IPS-15b (cell line): ENCODE measurements at regions not wholly inside any gene's neighbourhood (a gene's known extent, or its start where the extent isn't known, plus 50 kb on each side); places are given as distances from the start of the nearest gene placed in this dataset.

Source experiments
- H3K27me3 ChIP-seq: one replicate; pipeline ENCODE4 v1.6.1; 2013; ENCODE audit warnings: low read length; ENCODE audit not compliant: control insufficient read depth, insufficient read depth
- H3K36me3 ChIP-seq: one replicate; pipeline ENCODE4 v1.6.1; 2013; ENCODE audit warnings: low read length; ENCODE audit not compliant: control insufficient read depth, insufficient read depth
- H3K4me1 ChIP-seq: one replicate; pipeline ENCODE4 v1.6.1; 2013; ENCODE audit warnings: mild to moderate bottlenecking, low read length; ENCODE audit not compliant: control insufficient read depth, insufficient read depth
- H3K4me3 ChIP-seq: one replicate; pipeline ENCODE4 v1.5.1; 2013; ENCODE audit warnings: low read depth, low read length
- H3K9ac ChIP-seq: one replicate; pipeline ENCODE4 v1.6.1; 2013; ENCODE audit warnings: low read depth, mild to moderate bottlenecking, low read length
- H3K9me3 ChIP-seq: one replicate; pipeline ENCODE4 v1.6.1; 2013; ENCODE audit warnings: mild to moderate bottlenecking, low read length; ENCODE audit not compliant: control insufficient read depth, insufficient read depth

- no peaks in the 10 kb centered on the region for H3K36me3 ChIP-seq
- no peak overlapping the region for H3K4me3 ChIP-seq
- no peaks in the 10 kb centered on the region for H3K9me3 ChIP-seq
- H3K9ac ChIP-seq: no peak overlapping the region
- no peaks in the 10 kb centered on the region for H3K4me1 ChIP-seq
- H3K27me3 ChIP-seq: no peaks in the 10 kb centered on the region
These were observed 406.2 kb downstream of the KLF5 start for GRCh38 chr13:73464758-73465616.

DNA sequence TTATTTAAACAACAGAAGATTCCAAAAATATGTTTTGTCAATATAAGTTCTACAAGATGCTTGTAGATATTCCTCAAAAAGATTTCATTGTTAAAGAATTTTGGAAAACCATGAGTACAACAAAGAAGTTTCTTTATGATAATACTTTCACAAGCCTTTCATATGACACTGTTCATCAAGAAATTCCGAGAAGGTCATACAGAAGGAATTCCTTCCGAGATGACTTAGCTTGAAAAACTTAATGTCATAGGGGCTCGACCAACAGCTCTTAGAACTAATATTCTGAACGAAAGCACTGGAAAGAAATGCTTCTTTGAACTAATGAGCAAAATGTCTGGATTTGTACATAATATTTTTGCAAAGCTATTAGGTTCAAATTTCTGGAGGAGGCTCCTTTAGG lies 403.4 kb downstream of the KLF5 start:
- no peak overlapping the region for H3K4me3 ChIP-seq
- no peaks in the 10 kb centered on the region for H3K27me3 ChIP-seq
- H3K9me3 ChIP-seq: no peaks in the 10 kb centered on the region
- no peaks in the 10 kb centered on the region for H3K4me1 ChIP-seq
- H3K36me3 ChIP-seq: no peaks in the 10 kb centered on the region
- no peak overlapping the region for H3K9ac ChIP-seq

GRCh38 chr13:73451221-73452029 lies 392.6 kb downstream of the KLF5 start:
- no peaks in the 10 kb centered on the region for H3K36me3 ChIP-seq
- H3K27me3 ChIP-seq: no peaks in the 10 kb centered on the region
- no peaks in the 10 kb centered on the region for H3K4me1 ChIP-seq
- no peaks in the 10 kb centered on the region for H3K9me3 ChIP-seq
- no peak overlapping the region for H3K9ac ChIP-seq
- no peak overlapping the region for H3K4me3 ChIP-seq

DNA sequence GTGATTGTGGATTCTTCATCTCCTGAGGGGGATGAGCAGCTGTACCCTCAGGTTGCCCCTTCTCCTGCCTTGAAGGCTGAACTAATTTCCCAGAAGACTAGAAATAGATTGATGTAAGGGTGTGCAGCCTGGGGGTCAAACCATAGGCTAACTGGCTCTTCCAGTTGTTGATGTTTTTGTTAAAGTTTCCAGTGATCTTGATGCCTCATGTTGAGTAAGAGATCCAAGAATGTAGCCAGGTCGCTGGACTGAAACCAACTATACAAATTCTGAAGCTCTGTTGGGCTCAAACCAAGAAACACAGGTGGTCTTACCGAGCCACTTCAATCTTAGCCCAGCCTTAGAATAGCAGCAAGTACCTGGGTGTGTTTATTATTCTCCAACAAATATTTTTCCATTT lies 391.8 kb downstream of the KLF5 start:
- Histone ChIP-seq H3K36me3 (no peaks in the 10 kb centered on the region), H3K27me3 (no peaks in the 10 kb centered on the region), H3K9me3 (no peaks in the 10 kb centered on the region), H3K4me1 (no peaks in the 10 kb centered on the region), H3K4me3 (no peak overlapping the region), H3K9ac (no peak overlapping the region)

GRCh38 chr13:73449252-73449651 lies 390.4 kb downstream of the KLF5 start:
- Histone ChIP-seq H3K9ac (no peak overlapping the region), H3K4me3 (no peak overlapping the region), H3K9me3 (no peaks in the 10 kb centered on the region), H3K4me1 (no peaks in the 10 kb centered on the region), H3K27me3 (no peaks in the 10 kb centered on the region), H3K36me3 (no peaks in the 10 kb centered on the region)

DNA sequence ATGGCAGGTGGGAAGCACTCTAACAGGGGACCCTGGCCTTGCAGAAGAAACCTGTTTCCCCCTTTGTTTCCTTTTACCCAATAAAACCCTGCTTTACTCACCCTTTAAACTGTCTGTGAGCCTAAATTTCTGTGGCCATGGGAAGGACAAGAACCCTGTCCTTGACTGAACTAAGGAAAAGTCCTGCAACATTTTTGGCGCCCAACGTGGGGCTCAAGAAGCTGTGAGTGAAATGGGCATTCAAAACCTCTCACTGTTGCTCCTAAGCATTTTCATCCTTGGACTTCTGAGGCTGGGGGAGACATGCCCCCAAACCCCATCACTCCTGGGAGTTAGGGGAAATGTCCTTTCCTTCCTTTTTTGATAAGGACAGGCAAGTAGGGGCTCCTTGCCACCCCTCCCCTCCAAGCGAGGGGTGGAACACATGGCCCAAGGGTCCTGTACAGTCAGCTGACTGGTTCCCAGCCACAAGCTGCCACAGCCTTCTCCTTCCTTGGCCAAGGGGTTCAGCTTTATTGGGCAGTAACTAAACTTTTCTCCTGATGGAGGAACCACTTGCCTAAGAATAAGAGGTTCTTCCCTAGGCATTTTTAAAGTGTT lies 381.6 kb downstream of the KLF5 start:
- H3K9me3 ChIP-seq: peaks cover 11% of the 10 kb centered on the region
- H3K4me3 ChIP-seq: no peak overlapping the region
- H3K36me3 ChIP-seq: peaks cover 2% of the 10 kb centered on the region
- no peak overlapping the region for H3K9ac ChIP-seq
- no peaks in the 10 kb centered on the region for H3K4me1 ChIP-seq
- no peaks in the 10 kb centered on the region for H3K27me3 ChIP-seq

DNA sequence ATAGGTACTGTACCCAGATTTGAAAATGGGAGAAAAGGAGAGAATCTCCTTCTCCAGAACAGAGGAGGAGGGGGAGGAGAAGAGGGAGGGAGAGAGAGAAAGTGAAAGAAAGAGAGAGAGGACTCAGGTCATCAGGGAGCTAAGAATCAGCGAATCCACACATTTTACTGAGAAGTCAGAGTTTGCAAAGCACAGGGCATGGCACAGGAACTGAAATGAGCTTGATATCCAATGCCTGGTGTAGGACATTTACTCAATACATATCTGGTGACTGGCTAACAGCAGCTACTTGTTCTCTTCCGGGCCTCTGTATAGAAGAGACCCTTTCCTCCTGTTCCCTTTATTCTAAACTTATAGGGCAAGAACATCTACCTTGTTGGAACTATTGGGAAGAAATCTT lies 375.1 kb downstream of the KLF5 start:
- Histone ChIP-seq H3K36me3 (peaks cover 2% of the 10 kb centered on the region), H3K27me3 (no peaks in the 10 kb centered on the region), H3K4me3 (no peak overlapping the region), H3K9me3 (peaks cover 3% of the 10 kb centered on the region), H3K4me1 (no peaks in the 10 kb centered on the region), H3K9ac (no peak overlapping the region)

DNA sequence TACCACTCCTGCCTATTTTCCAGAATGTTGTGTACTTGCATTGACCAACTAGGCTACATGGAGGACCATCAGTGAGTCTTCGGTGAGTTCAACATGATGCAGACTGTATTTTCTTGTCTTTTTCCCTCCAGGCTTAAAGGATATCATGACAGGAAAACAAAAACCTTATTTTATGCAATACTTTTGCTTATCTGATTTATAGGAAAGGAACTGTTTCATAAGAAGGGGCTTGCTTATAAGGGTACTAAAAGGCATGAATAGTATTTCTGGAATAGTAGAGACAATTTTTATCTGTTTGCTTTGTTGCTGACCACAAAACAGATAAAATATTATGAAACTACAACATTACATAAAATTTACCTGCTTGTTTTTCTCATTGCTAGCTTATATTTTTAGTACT lies 374.7 kb downstream of the KLF5 start:
- Histone ChIP-seq H3K9me3 (peaks cover 2% of the 10 kb centered on the region), H3K4me3 (no peak overlapping the region), H3K36me3 (peaks cover 2% of the 10 kb centered on the region), H3K9ac (no peak overlapping the region), H3K4me1 (no peaks in the 10 kb centered on the region), H3K27me3 (no peaks in the 10 kb centered on the region)

- Histone ChIP-seq H3K27me3 (no peaks in the 10 kb centered on the region), H3K9me3 (no peaks in the 10 kb centered on the region), H3K36me3 (no peaks in the 10 kb centered on the region), H3K9ac (no peak overlapping the region), H3K4me3 (no peak overlapping the region), H3K4me1 (no peaks in the 10 kb centered on the region)
These were observed 370.9 kb downstream of the KLF5 start for GRCh38 chr13:73429701-73430100.

DNA sequence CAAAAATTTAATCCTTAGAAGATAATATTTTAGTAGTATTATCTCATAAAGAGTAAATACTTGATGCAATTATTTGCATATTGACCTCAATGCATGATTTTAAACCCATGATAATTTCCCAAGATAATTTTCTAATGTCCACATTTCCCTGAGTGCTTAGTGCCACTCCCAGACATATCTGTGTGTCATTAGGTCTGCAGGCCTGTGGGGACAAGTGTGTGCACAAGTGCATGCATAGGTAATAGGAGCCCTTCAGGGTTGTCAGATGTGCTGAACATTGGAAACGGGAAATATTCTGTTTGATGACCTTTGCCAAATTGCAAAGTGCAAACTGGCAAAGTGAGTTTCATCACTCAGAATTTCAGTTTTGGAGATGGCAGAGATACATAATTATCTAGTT lies 369.9 kb downstream of the KLF5 start:
- H3K9ac ChIP-seq: no peak overlapping the region
- no peaks in the 10 kb centered on the region for H3K36me3 ChIP-seq
- no peak overlapping the region for H3K4me3 ChIP-seq
- H3K4me1 ChIP-seq: no peaks in the 10 kb centered on the region
- H3K27me3 ChIP-seq: no peaks in the 10 kb centered on the region
- H3K9me3 ChIP-seq: no peaks in the 10 kb centered on the region

- Histone ChIP-seq H3K36me3 (no peaks in the 10 kb centered on the region), H3K27me3 (no peaks in the 10 kb centered on the region), H3K9ac (no peak overlapping the region), H3K4me1 (no peaks in the 10 kb centered on the region), H3K9me3 (no peaks in the 10 kb centered on the region), H3K4me3 (no peak overlapping the region)
These were observed 369.3 kb downstream of the KLF5 start for GRCh38 chr13:73428137-73428536.
